CD4-positive, alpha-beta memory T cell (primary cell): ENCODE measurements at regions not wholly inside any gene's neighbourhood (a gene's known extent, or its start where the extent isn't known, plus 50 kb on each side); places are given as distances from the start of the nearest gene placed in this dataset.

Source experiments
- CTCF ChIA-PET: fragments of 350-600 bp; sonication (Branson Sonifier 250); formaldehyde crosslinking; loops from one replicate; lab custom pipeline; 2021; ENCODE audit warnings: inconsistent platforms; ENCODE audit not compliant: partially characterized antibody; lab: Charles Lee
- POLR2A ChIA-PET: fragments of 350-600 bp; sonication (Branson Sonifier 250); formaldehyde crosslinking; loops from one replicate; lab custom pipeline; 2021; ENCODE audit not compliant: partially characterized antibody; lab: Charles Lee
- DNase-seq, 5 donors: peaks; one replicate each; pipeline versions ENCODE4 v3.0.0 to v3.0.0-alpha.2; 2020 to 2022; ENCODE audit warnings: mixed read lengths in 1 of 5
- H3K27ac ChIP-seq: one replicate; pipeline ENCODE4 v1.7.0; 2013; ENCODE audit warnings: low read depth, low read length
- H3K27me3 ChIP-seq: 2 replicates; pipeline ENCODE4 v1.7.0; 2013; ENCODE audit warnings: mild to moderate bottlenecking, low read length, moderate library complexity; ENCODE audit not compliant: insufficient read depth
- H3K36me3 ChIP-seq: 2 replicates; pipeline ENCODE4 v1.7.0; 2013; ENCODE audit warnings: mild to moderate bottlenecking, low read length, moderate library complexity; ENCODE audit not compliant: insufficient read depth
- H3K4me1 ChIP-seq: 2 replicates; pipeline ENCODE4 v1.7.0; 2013; ENCODE audit warnings: mild to moderate bottlenecking, low read length, moderate library complexity; ENCODE audit not compliant: insufficient read depth
- H3K4me3 ChIP-seq, 2 donors: one replicate each; pipeline ENCODE4 v1.7.0; 2013; ENCODE audit warnings: low read length in 2 of 2, mild to moderate bottlenecking in 1 of 2
- H3K9me3 ChIP-seq, 2 donors: one replicate each; pipeline ENCODE4 v1.7.0; 2013; ENCODE audit warnings: low read length in 2 of 2, control low read depth in 1 of 2; ENCODE audit not compliant: control insufficient read depth in 1 of 2
- H3K27ac Mint-ChIP-seq, 7 donors: one replicate each; pipeline ENCODE4 v1.8.0; 2020 to 2021; ENCODE audit warnings: mixed read lengths in 7 of 7, mild to moderate bottlenecking in 6 of 7, inconsistent platforms in 3 of 7, moderate library complexity in 3 of 7
- H3K27me3 Mint-ChIP-seq, 2 donors: one replicate each; pipeline ENCODE4 v1.8.0; 2020 to 2021; ENCODE audit warnings: mixed read lengths in 2 of 2
- H3K36me3 Mint-ChIP-seq, 2 donors: one replicate each; pipeline ENCODE4 v1.8.0; 2020 to 2021; ENCODE audit warnings: mixed read lengths in 2 of 2, inconsistent platforms in 1 of 2, mild to moderate bottlenecking in 1 of 2
- H3K4me1 Mint-ChIP-seq, 4 donors: one replicate each; pipeline ENCODE4 v1.8.0; 2020 to 2021; ENCODE audit warnings: mixed read lengths in 4 of 4, mild to moderate bottlenecking in 1 of 4
- H3K4me3 Mint-ChIP-seq, 8 donors: one replicate each; pipeline ENCODE4 v1.8.0; 2020 to 2021; ENCODE audit warnings: mixed read lengths in 8 of 8, mild to moderate bottlenecking in 7 of 8, moderate library complexity in 6 of 8, inconsistent platforms in 3 of 8
- H3K9me3 Mint-ChIP-seq, 8 donors: one replicate each; pipeline ENCODE4 v1.8.0; 2020 to 2021; ENCODE audit warnings: mixed read lengths in 8 of 8, mild to moderate bottlenecking in 5 of 8, inconsistent platforms in 3 of 8, moderate library complexity in 1 of 8
- intact Hi-C: fragments of 100-400 bp; cut with micrococcal nuclease; formaldehyde crosslinking; loops from one replicate; pipeline ENCODE4 v1.15.1; 2023

GRCh38 chr18:45163871-45164270, 451.4 kb upstream of the SLC14A2 start:
- H3K27me3 Mint-ChIP-seq: peaks cover 7 to 11% of the 10 kb centered on the region in 2 donors
- Histone ChIP-seq H3K36me3 (no peaks in the 10 kb centered on the region), H3K27ac (no peak overlapping the region), H3K4me1 (no peaks in the 10 kb centered on the region), H3K9me3 (no peaks in the 10 kb centered on the region), H3K27me3 (no peaks in the 10 kb centered on the region), H3K4me3 (no peak overlapping the region)
- CTCF ChIA-PET: interaction anchor here (0.9 kb wide), 1 partner anchor 49 kb away, joined by 3 read pairs; no protein-coding TSS in a partner anchor
- H3K9me3 Mint-ChIP-seq: peaks cover 0 to 5% (median 0%) of the 10 kb centered on the region in 8 donors
- intact Hi-C loops: no loop called here
- POLR2A ChIA-PET: no interaction called here
- no peak overlapping the region for H3K27ac Mint-ChIP-seq
- no peaks in the 10 kb centered on the region for H3K4me1 Mint-ChIP-seq
- H3K4me3 Mint-ChIP-seq: no peak overlapping the region
- no peaks in the 10 kb centered on the region for H3K36me3 Mint-ChIP-seq
- no peak for DNase-seq

- no peak overlapping the region for H3K27ac Mint-ChIP-seq
- no peaks in the 10 kb centered on the region for H3K9me3 ChIP-seq
- DNase-seq: no peak
- H3K9me3 Mint-ChIP-seq: peaks cover 0 to 5% (median 0%) of the 10 kb centered on the region in 8 donors
- no peaks in the 10 kb centered on the region for H3K4me1 Mint-ChIP-seq
- no peak overlapping the region for H3K27ac ChIP-seq
- H3K27me3 ChIP-seq: no peaks in the 10 kb centered on the region
- ChIA-PET CTCF (interaction anchor here (0.9 kb wide), 1 partner anchor 48 kb away, joined by 3 read pairs; no protein-coding TSS in a partner anchor), POLR2A (no interaction called here)
- no peaks in the 10 kb centered on the region for H3K4me1 ChIP-seq
- no peaks in the 10 kb centered on the region for H3K36me3 Mint-ChIP-seq
- peaks cover 5 to 9% of the 10 kb centered on the region in 2 donors for H3K27me3 Mint-ChIP-seq
- no peaks in the 10 kb centered on the region for H3K36me3 ChIP-seq
- intact Hi-C loops: no loop called here
- no peak overlapping the region for H3K4me3 Mint-ChIP-seq
- no peak overlapping the region for H3K4me3 ChIP-seq
These were observed 450.7 kb upstream of the SLC14A2 start for GRCh38 chr18:45164551-45164950.

GRCh38 chr18:45165176-45165713, 450.0 kb upstream of the SLC14A2 start:
- DNase-seq: no peak
- POLR2A ChIA-PET: no interaction called here
- no peaks in the 10 kb centered on the region for H3K36me3 Mint-ChIP-seq
- no peaks in the 10 kb centered on the region for H3K27me3 ChIP-seq
- no peaks in the 10 kb centered on the region for H3K4me1 ChIP-seq
- H3K4me1 Mint-ChIP-seq: no peaks in the 10 kb centered on the region
- CTCF ChIA-PET: no interaction called here
- H3K27ac ChIP-seq: no peak overlapping the region
- H3K4me3 Mint-ChIP-seq: no peak overlapping the region
- H3K4me3 ChIP-seq: no peak overlapping the region
- H3K36me3 ChIP-seq: no peaks in the 10 kb centered on the region
- peaks cover 5 to 6% of the 10 kb centered on the region in 2 donors for H3K27me3 Mint-ChIP-seq
- H3K9me3 Mint-ChIP-seq: peaks cover 0 to 5% (median 0%) of the 10 kb centered on the region in 8 donors
- intact Hi-C loops: no loop called here
- H3K9me3 ChIP-seq: no peaks in the 10 kb centered on the region
- H3K27ac Mint-ChIP-seq: no peak overlapping the region

GRCh38 chr18:45165871-45166270, 449.4 kb upstream of the SLC14A2 start:
- no peaks in the 10 kb centered on the region for H3K36me3 Mint-ChIP-seq
- ChIA-PET POLR2A (no interaction called here), CTCF (no interaction called here)
- no peak overlapping the region for H3K27ac Mint-ChIP-seq
- H3K27me3 Mint-ChIP-seq: peaks cover 4 to 5% of the 10 kb centered on the region in 2 donors
- DNase-seq: no peak
- Histone ChIP-seq H3K4me1 (no peaks in the 10 kb centered on the region), H3K27ac (no peak overlapping the region), H3K36me3 (no peaks in the 10 kb centered on the region), H3K4me3 (no peak overlapping the region), H3K9me3 (no peaks in the 10 kb centered on the region), H3K27me3 (no peaks in the 10 kb centered on the region)
- H3K4me1 Mint-ChIP-seq: no peaks in the 10 kb centered on the region
- H3K4me3 Mint-ChIP-seq: no peak overlapping the region
- H3K9me3 Mint-ChIP-seq: peaks cover 0 to 5% (median 0%) of the 10 kb centered on the region in 8 donors
- intact Hi-C loops: no loop called here

GRCh38 chr18:45166341-45166835, 448.9 kb upstream of the SLC14A2 start:
- H3K27me3 Mint-ChIP-seq: peaks cover 3 to 5% of the 10 kb centered on the region in 2 donors
- Histone ChIP-seq H3K4me3 (no peak overlapping the region), H3K4me1 (no peaks in the 10 kb centered on the region), H3K9me3 (no peaks in the 10 kb centered on the region), H3K27me3 (no peaks in the 10 kb centered on the region), H3K27ac (no peak overlapping the region), H3K36me3 (no peaks in the 10 kb centered on the region)
- intact Hi-C loops: no loop called here
- DNase-seq: no peak
- ChIA-PET CTCF (no interaction called here), POLR2A (no interaction called here)
- no peaks in the 10 kb centered on the region for H3K36me3 Mint-ChIP-seq
- peaks cover 0 to 5% (median 0%) of the 10 kb centered on the region in 8 donors for H3K9me3 Mint-ChIP-seq
- H3K27ac Mint-ChIP-seq: no peak overlapping the region
- no peaks in the 10 kb centered on the region for H3K4me1 Mint-ChIP-seq
- no peak overlapping the region for H3K4me3 Mint-ChIP-seq

- Histone ChIP-seq H3K27ac (no peak overlapping the region), H3K4me3 (no peak overlapping the region), H3K4me1 (no peaks in the 10 kb centered on the region), H3K27me3 (no peaks in the 10 kb centered on the region), H3K36me3 (no peaks in the 10 kb centered on the region), H3K9me3 (no peaks in the 10 kb centered on the region)
- ChIA-PET POLR2A (no interaction called here), CTCF (no interaction called here)
- intact Hi-C loops: no loop called here
- Mint-ChIP-seq H3K9me3 (peaks cover 0 to 5% (median 0%) of the 10 kb centered on the region in 8 donors), H3K4me3 (no peak overlapping the region), H3K36me3 (no peaks in the 10 kb centered on the region), H3K27me3 (peaks cover 1 to 3% of the 10 kb centered on the region in 2 donors), H3K27ac (no peak overlapping the region), H3K4me1 (no peaks in the 10 kb centered on the region)
- DNase-seq: no peak
These were observed 448.3 kb upstream of the SLC14A2 start for GRCh38 chr18:45166836-45167551.

- Histone ChIP-seq H3K27ac (no peak overlapping the region), H3K36me3 (no peaks in the 10 kb centered on the region), H3K4me1 (no peaks in the 10 kb centered on the region), H3K4me3 (no peak overlapping the region), H3K27me3 (no peaks in the 10 kb centered on the region), H3K9me3 (no peaks in the 10 kb centered on the region)
- intact Hi-C loops: no loop called here
- Mint-ChIP-seq H3K9me3 (peaks cover 0 to 5% (median 0%) of the 10 kb centered on the region in 8 donors), H3K27me3 (peaks cover 0 to 3% of the 10 kb centered on the region in 2 donors), H3K36me3 (no peaks in the 10 kb centered on the region), H3K27ac (no peak overlapping the region), H3K4me3 (no peak overlapping the region), H3K4me1 (no peaks in the 10 kb centered on the region)
- DNase-seq: no peak
- ChIA-PET POLR2A (no interaction called here), CTCF (no interaction called here)
These were observed 447.5 kb upstream of the SLC14A2 start for GRCh38 chr18:45167631-45168280.
